H1 (cell line): ENCODE measurements at regions not wholly inside any gene's neighbourhood (a gene's known extent, or its start where the extent isn't known, plus 50 kb on each side); places are given as distances from the start of the nearest gene placed in this dataset.

ENCODE experiments used
- EP300 ChIP-seq, 2 experiments: IDR thresholded peaks; 1 replicate in 1 of 2; 2 replicates in 1 of 2; pipeline ENCODE4 v1.6.1; 2011 to 2012; ENCODE audit warnings: low read depth in 2 of 2, low read length in 2 of 2, mild to moderate bottlenecking in 2 of 2, borderline replicate concordance in 1 of 2, inconsistent platforms in 1 of 2, moderate library complexity in 1 of 2
- EZH2 ChIP-seq: fragments of 200-600 bp; sonication (generic); IDR thresholded peaks from 2 replicates; pipeline ENCODE4 v1.7.1; 2012; ENCODE audit warnings: low read depth, mild to moderate bottlenecking, moderate library complexity, low read length, inconsistent platforms; ENCODE audit not compliant: severe bottlenecking
- HDAC6 ChIP-seq: IDR thresholded peaks from one replicate; pipeline ENCODE4 v1.7.1; 2012; ENCODE audit warnings: low read depth, mild to moderate bottlenecking, inconsistent platforms, low read length, moderate library complexity
- POLR2AphosphoS5 ChIP-seq: IDR thresholded peaks from 2 replicates; pipeline ENCODE4 v1.6.1; 2011; ENCODE audit warnings: low read depth, low read length
- TBP ChIP-seq: IDR thresholded peaks from 2 replicates; pipeline ENCODE4 v1.6.1; 2011; ENCODE audit warnings: low read depth, low read length, improper control_type of control experiment
- TF ChIP-seq, protein P1 (sequence below), 3 experiments: IDR thresholded peaks; 1 replicate in 2 of 3; 2 replicates in 1 of 3; pipeline versions ENCODE4 v1.5.1 to v1.6.1; 2011; ENCODE audit warnings: low read length in 3 of 3, mild to moderate bottlenecking in 3 of 3, inconsistent platforms in 2 of 3, low read depth in 1 of 3, moderate library complexity in 1 of 3; ENCODE audit not compliant: insufficient read depth in 1 of 3; ENCODE audit errors: control extremely low read depth in 1 of 3

DNA sequence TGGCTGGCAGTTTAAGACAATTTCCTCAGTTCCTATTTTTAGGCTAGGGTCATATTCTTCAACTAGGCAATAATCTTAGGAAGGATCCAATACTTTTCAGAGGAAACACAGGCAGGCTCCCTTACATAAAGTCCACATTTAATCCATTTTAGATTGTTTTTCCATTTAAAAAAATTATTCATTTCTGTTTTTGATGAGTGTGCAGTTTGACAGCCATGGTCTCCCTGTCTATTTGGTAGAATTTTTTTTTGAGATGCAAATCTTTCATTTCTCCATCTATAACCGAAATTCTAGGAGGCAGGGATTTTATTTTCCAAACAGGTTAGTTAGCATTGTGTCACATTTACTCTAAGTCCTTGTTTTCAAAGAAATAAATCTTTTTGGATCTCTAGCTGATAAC is 326.8 kb downstream of the PPP4R3C start:
- TF ChIP-seq TBP (no peak), HDAC6 (no peak), EP300 (IDR thresholded peaks at IDR 0.05; ENCODE audit: borderline replicate concordance in 1 of 2, low read depth in 2 of 2, low read length in 2 of 2) (no peak), EZH2 (no peak), POLR2AphosphoS5 (no peak)
- TF ChIP-seq, protein P1, sequence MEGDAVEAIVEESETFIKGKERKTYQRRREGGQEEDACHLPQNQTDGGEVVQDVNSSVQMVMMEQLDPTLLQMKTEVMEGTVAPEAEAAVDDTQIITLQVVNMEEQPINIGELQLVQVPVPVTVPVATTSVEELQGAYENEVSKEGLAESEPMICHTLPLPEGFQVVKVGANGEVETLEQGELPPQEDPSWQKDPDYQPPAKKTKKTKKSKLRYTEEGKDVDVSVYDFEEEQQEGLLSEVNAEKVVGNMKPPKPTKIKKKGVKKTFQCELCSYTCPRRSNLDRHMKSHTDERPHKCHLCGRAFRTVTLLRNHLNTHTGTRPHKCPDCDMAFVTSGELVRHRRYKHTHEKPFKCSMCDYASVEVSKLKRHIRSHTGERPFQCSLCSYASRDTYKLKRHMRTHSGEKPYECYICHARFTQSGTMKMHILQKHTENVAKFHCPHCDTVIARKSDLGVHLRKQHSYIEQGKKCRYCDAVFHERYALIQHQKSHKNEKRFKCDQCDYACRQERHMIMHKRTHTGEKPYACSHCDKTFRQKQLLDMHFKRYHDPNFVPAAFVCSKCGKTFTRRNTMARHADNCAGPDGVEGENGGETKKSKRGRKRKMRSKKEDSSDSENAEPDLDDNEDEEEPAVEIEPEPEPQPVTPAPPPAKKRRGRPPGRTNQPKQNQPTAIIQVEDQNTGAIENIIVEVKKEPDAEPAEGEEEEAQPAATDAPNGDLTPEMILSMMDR (IDR thresholded peaks at IDR 0.05; ENCODE audit: control extremely low read depth in 1 of 3, insufficient read depth in 1 of 3, low read depth in 1 of 3, low read length in 3 of 3): no peak
